C4-2B (cell line): ENCODE measurements at regions not wholly inside any gene's neighbourhood (a gene's known extent, or its start where the extent isn't known, plus 50 kb on each side); places are given as distances from the start of the nearest gene placed in this dataset.

Experiments used
- ZFX ChIP-seq: fragments of 450-650 bp; IDR thresholded peaks from 2 replicates; pipeline ENCODE4 v1.6.1; 2017
- TF ChIP-seq, protein P1 (sequence below): fragments of 450-650 bp; conservative IDR thresholded peaks from 2 replicates; pipeline ENCODE4 v1.5.1; 2017; ENCODE audit warnings: mild to moderate bottlenecking

DNA sequence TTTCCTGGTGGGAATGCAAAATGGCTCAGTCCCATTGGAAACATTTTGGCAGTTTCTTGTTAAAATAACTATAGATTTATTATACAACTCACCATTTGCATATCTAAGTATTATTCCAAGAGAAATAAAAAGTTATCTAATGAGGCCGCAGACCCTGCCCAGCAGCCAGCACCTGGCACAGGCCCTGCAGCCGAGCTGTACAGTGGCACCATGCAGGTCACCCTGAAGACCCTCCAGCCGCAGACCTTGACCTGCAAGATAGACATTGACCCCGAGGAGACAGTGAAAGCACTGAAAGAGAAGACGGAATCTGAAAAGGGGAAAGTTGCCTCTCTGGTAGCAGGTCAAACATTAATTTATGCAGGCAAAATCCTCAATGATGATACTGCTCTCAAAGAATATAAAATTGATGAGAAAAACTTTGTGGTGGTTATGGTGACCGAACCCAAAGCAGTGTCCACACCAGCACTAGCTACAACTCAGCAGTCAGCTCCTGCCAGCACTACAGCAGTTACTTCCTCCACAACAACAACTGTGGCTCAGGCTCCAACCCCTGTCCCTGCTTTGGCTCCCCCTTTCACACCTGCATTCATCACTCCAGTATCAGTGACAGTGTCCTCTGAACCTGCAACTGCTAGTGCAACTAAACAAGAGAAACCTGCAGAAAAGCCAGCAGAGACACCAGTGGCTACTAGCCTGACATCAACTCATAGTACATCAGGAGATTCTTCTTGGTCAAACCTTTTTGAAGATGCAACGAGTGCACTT is 113.5 kb upstream of the SATB1 start:
- TF ChIP-seq, protein P1, sequence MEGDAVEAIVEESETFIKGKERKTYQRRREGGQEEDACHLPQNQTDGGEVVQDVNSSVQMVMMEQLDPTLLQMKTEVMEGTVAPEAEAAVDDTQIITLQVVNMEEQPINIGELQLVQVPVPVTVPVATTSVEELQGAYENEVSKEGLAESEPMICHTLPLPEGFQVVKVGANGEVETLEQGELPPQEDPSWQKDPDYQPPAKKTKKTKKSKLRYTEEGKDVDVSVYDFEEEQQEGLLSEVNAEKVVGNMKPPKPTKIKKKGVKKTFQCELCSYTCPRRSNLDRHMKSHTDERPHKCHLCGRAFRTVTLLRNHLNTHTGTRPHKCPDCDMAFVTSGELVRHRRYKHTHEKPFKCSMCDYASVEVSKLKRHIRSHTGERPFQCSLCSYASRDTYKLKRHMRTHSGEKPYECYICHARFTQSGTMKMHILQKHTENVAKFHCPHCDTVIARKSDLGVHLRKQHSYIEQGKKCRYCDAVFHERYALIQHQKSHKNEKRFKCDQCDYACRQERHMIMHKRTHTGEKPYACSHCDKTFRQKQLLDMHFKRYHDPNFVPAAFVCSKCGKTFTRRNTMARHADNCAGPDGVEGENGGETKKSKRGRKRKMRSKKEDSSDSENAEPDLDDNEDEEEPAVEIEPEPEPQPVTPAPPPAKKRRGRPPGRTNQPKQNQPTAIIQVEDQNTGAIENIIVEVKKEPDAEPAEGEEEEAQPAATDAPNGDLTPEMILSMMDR, result no peak
- no peak for TF ChIP-seq ZFX
